Endodermal cell (in vitro differentiated cells): ENCODE measurements at regions not wholly inside any gene's neighbourhood (a gene's known extent, or its start where the extent isn't known, plus 50 kb on each side); places are given as distances from the start of the nearest gene placed in this dataset.

ENCODE experiments used
- DNase-seq: peaks from one replicate; pipeline ENCODE4 v3.0.0-alpha.2; 2017
- H3K27ac ChIP-seq: 2 replicates; pipeline ENCODE4 v1.5.1; 2013; ENCODE audit warnings: mild to moderate bottlenecking, low read depth, low read length, moderate library complexity
- H3K27me3 ChIP-seq: 2 replicates; pipeline ENCODE4 v1.6.1; 2013; ENCODE audit warnings: mild to moderate bottlenecking, low read length, moderate library complexity; ENCODE audit not compliant: insufficient read depth, control insufficient read depth, poor library complexity, severe bottlenecking
- H3K36me3 ChIP-seq: 2 replicates; pipeline ENCODE4 v1.7.0; 2013; ENCODE audit warnings: mild to moderate bottlenecking, low read length, moderate library complexity; ENCODE audit not compliant: control insufficient read depth, insufficient read depth
- H3K4me1 ChIP-seq: one replicate; pipeline ENCODE4 v1.7.0; 2013; ENCODE audit warnings: low read length; ENCODE audit not compliant: control insufficient read depth, insufficient read depth
- H3K4me3 ChIP-seq: 2 replicates; pipeline ENCODE4 v1.5.1; 2013; ENCODE audit warnings: mild to moderate bottlenecking, low read length, moderate library complexity
- H3K9ac ChIP-seq: 2 replicates; pipeline ENCODE4 v1.6.1; 2013; ENCODE audit warnings: mild to moderate bottlenecking, low read length, moderate library complexity; ENCODE audit not compliant: poor library complexity, severe bottlenecking; ENCODE audit errors: extremely low read depth
- H3K9me3 ChIP-seq: 2 replicates; pipeline ENCODE4 v1.6.1; 2013; ENCODE audit warnings: mild to moderate bottlenecking, low read length, moderate library complexity; ENCODE audit not compliant: control insufficient read depth
- H3K27ac Mint-ChIP-seq: 2 replicates; pipeline ENCODE4 v1.8.0; 2020; ENCODE audit warnings: mixed read lengths
- H3K27me3 Mint-ChIP-seq: 2 replicates; pipeline ENCODE4 v1.8.0; 2021; ENCODE audit warnings: mild to moderate bottlenecking, mixed read lengths; ENCODE audit not compliant: insufficient read depth
- H3K36me3 Mint-ChIP-seq: 2 replicates; pipeline ENCODE4 v1.8.0; 2020; ENCODE audit warnings: low read depth, mixed read lengths
- H3K4me1 Mint-ChIP-seq: 2 replicates; pipeline ENCODE4 v1.8.0; 2020; ENCODE audit warnings: mixed read lengths
- H3K4me3 Mint-ChIP-seq: 2 replicates; pipeline ENCODE4 v1.8.0; 2020; ENCODE audit warnings: mild to moderate bottlenecking, moderate library complexity, mixed read lengths
- H3K9me3 Mint-ChIP-seq: 2 replicates; pipeline ENCODE4 v1.8.0; 2020; ENCODE audit warnings: mild to moderate bottlenecking, mixed read lengths
- WGBS, 2 experiments: methylation state at CpG; one replicate each; pipeline versions ENCODE4 v1.1.5 to v1.1.7; 2013; ENCODE audit warnings: missing lambda C conversion rate in 2 of 2, mixed read lengths in 1 of 2; ENCODE audit not compliant: insufficient coverage in 1 of 2, insufficient read length in 1 of 2; 5-methylcytosine and 5-hydroxymethylcytosine counted together
- TF ChIP-seq, protein P1 (sequence below): fragments of 200-600 bp; sonication (generic); conservative IDR thresholded peaks from 2 replicates; pipeline ENCODE4 v1.5.0; 2021; ENCODE audit warnings: antibody characterized with exemption, mild to moderate bottlenecking

GRCh38 chr13:74986609-74987008 is 495.4 kb downstream of the TBC1D4 start:
- no peaks in the 10 kb centered on the region for H3K36me3 Mint-ChIP-seq
- H3K9me3 Mint-ChIP-seq = no peaks in the 10 kb centered on the region
- Histone ChIP-seq H3K4me3 (no peak overlapping the region), H3K9ac (no peak overlapping the region), H3K4me1 (no peaks in the 10 kb centered on the region), H3K27ac (no peak overlapping the region), H3K9me3 (no peaks in the 10 kb centered on the region), H3K36me3 (no peaks in the 10 kb centered on the region), H3K27me3 (no peaks in the 10 kb centered on the region)
- H3K4me3 Mint-ChIP-seq = no peak overlapping the region
- whole genome bisulfite sequencing, 2 experiments = 60 to 86% methylated on average over 1 to 2 of the region's 2 CpGs
- no peaks in the 10 kb centered on the region for H3K27me3 Mint-ChIP-seq
- H3K27ac Mint-ChIP-seq = no peak overlapping the region
- H3K4me1 Mint-ChIP-seq = peaks cover 4% of the 10 kb centered on the region
- DNase-seq = no peak
- TF ChIP-seq, protein P1, sequence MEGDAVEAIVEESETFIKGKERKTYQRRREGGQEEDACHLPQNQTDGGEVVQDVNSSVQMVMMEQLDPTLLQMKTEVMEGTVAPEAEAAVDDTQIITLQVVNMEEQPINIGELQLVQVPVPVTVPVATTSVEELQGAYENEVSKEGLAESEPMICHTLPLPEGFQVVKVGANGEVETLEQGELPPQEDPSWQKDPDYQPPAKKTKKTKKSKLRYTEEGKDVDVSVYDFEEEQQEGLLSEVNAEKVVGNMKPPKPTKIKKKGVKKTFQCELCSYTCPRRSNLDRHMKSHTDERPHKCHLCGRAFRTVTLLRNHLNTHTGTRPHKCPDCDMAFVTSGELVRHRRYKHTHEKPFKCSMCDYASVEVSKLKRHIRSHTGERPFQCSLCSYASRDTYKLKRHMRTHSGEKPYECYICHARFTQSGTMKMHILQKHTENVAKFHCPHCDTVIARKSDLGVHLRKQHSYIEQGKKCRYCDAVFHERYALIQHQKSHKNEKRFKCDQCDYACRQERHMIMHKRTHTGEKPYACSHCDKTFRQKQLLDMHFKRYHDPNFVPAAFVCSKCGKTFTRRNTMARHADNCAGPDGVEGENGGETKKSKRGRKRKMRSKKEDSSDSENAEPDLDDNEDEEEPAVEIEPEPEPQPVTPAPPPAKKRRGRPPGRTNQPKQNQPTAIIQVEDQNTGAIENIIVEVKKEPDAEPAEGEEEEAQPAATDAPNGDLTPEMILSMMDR = no peak

DNA sequence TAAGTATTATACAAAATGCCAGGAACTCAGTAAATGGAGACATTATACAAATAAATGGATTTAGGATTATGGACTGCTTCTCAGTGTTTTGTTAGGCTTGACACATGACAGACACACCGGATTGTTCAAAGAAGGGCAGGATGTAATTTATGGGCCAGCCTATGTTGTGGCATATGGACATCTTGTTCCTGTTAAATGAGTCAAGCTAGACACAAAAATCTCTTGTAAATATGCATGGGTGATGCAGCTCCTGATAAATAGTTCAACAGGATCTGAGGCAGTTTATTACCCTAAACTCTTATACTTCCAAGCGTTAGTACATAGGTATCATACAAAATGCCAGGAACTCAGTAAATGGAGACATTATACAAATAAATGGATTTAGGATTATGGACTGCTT is 502.3 kb downstream of the TBC1D4 start:
- Histone ChIP-seq H3K9me3 (no peaks in the 10 kb centered on the region), H3K27ac (no peak overlapping the region), H3K9ac (no peak overlapping the region), H3K27me3 (no peaks in the 10 kb centered on the region), H3K36me3 (no peaks in the 10 kb centered on the region), H3K4me3 (no peak overlapping the region), H3K4me1 (no peaks in the 10 kb centered on the region)
- 88 to 97% methylated on average over 1 of the region's 2 CpGs for WGBS, 2 experiments
- H3K9me3 Mint-ChIP-seq = no peaks in the 10 kb centered on the region
- H3K4me3 Mint-ChIP-seq = no peak overlapping the region
- TF ChIP-seq, protein P1 = no peak
- no peaks in the 10 kb centered on the region for H3K4me1 Mint-ChIP-seq
- H3K27ac Mint-ChIP-seq = no peak overlapping the region
- DNase-seq = no peak
- H3K36me3 Mint-ChIP-seq = no peaks in the 10 kb centered on the region
- H3K27me3 Mint-ChIP-seq = no peaks in the 10 kb centered on the region

DNA sequence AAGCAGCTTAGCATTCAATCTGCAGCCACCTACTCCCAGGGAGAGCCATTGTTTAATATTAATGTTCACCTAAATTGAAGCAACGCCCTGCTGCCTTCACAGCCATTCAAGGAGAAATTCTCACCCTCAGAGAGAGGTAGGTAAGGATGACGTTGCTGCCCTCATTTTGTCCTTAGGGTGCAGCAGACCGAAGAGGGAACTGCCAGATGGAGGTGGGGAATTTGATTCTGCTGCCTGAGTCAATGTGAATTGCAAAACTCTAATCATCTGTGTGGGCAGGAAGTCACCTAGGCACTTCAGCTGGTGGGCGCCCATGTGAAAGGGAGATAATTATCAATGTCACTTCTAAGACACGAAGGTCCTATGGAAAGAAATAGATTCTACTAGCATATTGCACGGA is 503.4 kb downstream of the TBC1D4 start:
- Mint-ChIP-seq H3K27me3 (no peaks in the 10 kb centered on the region), H3K36me3 (no peaks in the 10 kb centered on the region), H3K4me3 (no peak overlapping the region), H3K9me3 (no peaks in the 10 kb centered on the region), H3K27ac (no peak overlapping the region), H3K4me1 (no peaks in the 10 kb centered on the region)
- 81 to 83% methylated on average over 5 to 6 of the region's 6 CpGs for WGBS, 2 experiments
- Histone ChIP-seq H3K4me3 (no peak overlapping the region), H3K9ac (no peak overlapping the region), H3K9me3 (no peaks in the 10 kb centered on the region), H3K36me3 (no peaks in the 10 kb centered on the region), H3K27me3 (no peaks in the 10 kb centered on the region), H3K27ac (no peak overlapping the region), H3K4me1 (no peaks in the 10 kb centered on the region)
- no peak for DNase-seq
- TF ChIP-seq, protein P1 = no peak
